ENCODE measurements at regions not wholly inside any gene's neighbourhood (a gene's known extent, or its start where the extent isn't known, plus 50 kb on each side); places are given as distances from the start of the nearest gene placed in this dataset.
"Not testable (repeated sequence)": the region's sequence is repeated elsewhere in the genome, so short reads cannot be mapped to it uniquely, and the experiment has no call there.

- DNase-seq, result not testable (repeated sequence)
Observed at GRCh38 chr1:206256935-206257334, 53.6 kb downstream of the SRGAP2 start.

DNA sequence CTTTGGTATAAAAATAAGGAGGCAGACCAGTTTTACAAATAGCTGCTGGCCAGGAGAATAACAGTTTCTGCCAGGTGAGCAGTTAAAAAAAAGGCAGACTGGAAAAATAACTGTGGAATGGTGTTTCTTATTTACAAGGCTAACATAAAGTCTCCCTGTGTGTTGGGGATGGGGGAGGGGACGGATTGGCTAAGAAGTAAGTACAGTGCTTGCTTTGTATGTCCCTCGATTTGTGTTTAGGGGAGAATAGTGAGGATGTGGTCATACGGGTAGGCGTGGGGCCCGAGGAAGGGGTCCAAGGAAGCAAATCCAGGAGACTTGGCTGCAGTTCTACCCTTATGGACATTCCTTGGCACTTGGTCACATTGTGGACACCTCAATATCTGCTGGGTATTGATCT is 58.1 kb downstream of the SRGAP2 start:
- not testable (repeated sequence) for DNase-seq

DNA sequence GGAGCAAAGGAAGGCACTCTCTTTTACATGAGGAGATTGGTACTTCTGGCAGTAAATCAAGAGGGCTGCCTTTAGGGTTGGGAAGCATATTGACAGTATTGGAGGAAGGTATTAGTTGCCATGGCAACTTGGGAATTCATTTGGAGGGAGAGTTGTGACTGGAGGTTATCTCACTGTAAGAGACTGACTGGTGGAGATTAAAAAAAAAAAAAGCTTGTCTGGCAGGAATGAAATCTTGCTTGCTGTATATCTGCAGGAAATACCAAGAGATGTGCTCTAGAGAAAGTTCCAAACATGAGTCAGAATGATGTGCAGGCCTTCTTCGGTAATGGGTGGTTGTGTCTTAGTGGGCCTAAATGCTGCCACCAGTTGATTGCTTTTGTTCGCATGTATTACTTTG is 59.1 kb downstream of the SRGAP2 start:
- not testable (repeated sequence) for DNase-seq

GRCh38 chr1:206264916-206265315 is 61.6 kb downstream of the SRGAP2 start:
- not testable (repeated sequence) for DNase-seq

DNA sequence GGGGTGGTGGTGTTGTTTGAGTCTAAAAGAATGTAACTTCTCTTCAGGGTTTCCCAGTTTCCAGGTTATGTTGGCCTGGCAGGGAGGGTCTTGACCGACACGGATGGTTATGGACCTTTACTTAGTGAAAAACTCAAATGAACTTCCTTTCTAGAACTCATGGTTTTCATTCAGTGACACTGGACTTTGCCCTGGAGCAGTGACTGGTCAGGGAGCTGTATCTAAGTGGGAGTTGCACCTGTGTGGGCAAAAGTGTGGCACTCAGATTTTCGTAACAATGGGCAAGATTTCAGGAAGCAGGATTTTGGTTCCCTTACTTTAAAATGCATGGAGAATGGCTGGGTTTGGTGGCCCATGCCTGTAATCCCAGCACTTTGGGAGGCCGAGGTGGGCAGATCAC is 67.8 kb downstream of the SRGAP2 start:
- DNase-seq, result not testable (repeated sequence)

DNA sequence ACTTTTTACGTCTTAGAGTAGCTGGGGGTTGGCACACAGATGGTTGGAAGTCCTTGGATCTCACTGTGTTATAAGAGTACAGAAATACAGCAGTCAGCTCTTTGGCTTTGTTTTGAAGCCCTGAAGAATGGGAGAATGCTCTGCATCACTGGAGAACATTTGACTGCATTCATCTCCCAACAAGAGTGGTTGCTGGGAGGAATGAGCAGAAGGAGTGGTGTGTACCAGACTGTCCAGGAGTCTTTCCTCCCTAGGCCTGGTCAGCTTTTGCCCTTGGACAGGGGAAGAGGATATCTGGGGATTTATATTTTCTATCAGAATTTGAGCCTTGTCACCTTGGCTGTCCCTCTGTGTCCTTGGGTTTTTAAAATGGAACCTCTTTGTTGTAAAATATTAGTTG is 69.8 kb downstream of the SRGAP2 start:
- DNase-seq, result not testable (repeated sequence)

DNA sequence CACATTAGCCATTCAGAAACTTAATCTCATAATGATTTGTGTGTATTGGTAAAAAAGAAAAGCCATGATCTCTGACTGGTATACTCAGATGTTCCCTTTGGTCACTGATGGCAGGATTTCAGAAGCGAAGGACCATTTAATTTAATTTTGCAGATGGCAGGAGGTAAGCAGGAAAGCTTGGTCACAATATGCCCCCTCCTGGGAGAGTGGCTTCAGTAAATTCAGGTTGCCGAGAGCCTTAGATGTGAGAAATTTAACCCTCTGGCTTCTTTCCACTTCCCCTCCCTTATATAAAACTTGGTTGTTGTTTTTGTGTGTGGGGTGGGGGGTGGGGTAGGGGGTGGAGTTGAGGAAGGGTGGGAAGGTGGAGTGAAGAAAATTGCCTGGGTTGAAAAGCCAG is 72.8 kb downstream of the SRGAP2 start:
- DNase-seq, result not testable (repeated sequence)

- DNase-seq, result not testable (repeated sequence)
Observed at GRCh38 chr1:206278683-206279082, 75.3 kb downstream of the SRGAP2 start.

DNA sequence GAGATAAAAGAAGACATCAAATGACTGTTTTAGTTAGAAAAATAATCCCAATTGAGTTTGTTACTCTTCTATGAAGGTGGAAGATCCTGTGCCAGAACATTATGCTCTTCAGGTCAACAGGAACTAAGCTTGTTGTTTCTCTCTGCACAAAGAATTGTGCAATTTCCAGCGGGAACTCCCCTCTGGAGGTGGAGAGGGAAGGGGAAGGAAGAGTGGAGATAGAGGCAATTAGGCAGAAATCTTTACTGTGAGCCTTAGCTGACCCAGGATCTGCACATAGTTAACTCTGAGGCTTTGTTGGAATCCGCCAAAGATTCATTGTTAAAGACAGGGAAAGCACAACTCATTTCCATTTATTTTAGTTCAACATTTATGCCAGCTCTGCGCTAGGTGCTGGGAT is 77.3 kb downstream of the SRGAP2 start:
- not testable (repeated sequence) for DNase-seq

- DNase-seq, result not testable (repeated sequence)
Observed at GRCh38 chr1:206281912-206282654, 78.7 kb downstream of the SRGAP2 start.

DNA sequence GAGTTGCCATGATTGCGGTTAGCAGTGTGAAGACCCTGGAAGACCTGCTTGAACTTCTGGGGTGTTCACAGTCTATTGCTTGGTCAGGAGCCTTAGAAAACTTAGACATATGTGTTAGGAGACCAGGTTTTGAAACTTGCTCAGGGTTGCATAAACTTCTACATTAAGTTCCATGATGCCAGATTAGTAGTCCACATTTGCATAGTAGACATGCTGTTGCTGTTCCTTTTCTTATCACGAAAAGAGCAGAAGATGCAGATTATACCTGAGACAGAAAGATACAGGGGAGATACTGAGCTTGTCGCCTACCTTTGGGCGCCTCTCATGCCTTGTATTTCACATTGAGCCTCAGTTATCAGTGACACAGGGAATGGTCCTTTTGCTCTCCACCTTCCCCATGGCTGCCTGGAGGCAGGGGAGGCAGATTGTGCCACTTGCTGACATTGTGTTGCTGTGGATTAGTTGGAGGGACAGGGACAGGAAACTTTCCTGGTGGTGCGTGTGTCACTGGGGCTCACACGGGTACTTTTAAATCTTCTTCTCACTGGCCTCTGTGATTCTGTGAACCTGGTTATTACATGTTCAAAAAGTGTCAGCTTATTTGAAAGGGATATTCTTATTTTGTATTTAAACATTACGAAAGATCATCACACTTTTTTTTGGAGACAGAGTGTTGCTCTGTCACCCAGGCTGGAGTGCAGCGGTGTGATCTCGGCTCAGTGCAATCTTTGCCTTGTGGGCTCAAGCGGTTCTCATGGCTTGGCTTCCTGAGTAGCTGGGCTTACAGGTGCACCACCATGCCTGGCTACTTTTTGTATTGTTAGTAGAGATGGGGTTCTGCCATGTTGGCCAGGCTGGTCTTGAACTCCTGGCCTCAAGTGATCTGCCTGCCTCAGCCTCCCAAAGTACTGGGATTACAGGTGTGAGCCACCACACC is 82.0 kb downstream of the SRGAP2 start:
- not testable (repeated sequence) for DNase-seq

DNA sequence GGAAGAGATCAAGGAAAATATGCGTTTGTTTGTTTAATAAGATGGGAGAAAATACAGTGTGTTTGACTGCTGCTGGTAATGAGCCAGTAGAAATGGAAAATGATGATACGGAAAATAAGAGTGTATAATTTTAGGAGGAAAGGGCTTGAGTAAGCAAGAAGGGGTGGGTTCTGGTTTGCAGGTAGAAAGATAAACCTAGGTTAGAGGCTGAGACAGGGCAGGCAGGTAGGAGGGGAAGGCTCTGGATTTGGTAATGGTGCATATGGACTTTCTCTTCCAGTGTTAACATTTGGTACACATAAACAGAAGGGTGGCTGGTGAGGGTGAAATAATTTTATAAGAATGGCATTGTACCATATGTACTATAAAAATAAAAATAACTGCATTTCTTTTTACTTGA is 84.4 kb downstream of the SRGAP2 start:
- DNase-seq, result not testable (repeated sequence)

- DNase-seq, result not testable (repeated sequence)
Observed at GRCh38 chr1:206288453-206288852, 85.1 kb downstream of the SRGAP2 start.

GRCh38 chr1:206297145-206298031 is 94.0 kb downstream of the SRGAP2 start:
- DNase-seq, result not testable (repeated sequence)

- DNase-seq, result not testable (repeated sequence)
Observed at GRCh38 chr1:206298032-206298392, 94.7 kb downstream of the SRGAP2 start.

- not testable (repeated sequence) for DNase-seq
Observed at GRCh38 chr1:206299181-206299791, 95.9 kb downstream of the SRGAP2 start.

- not testable (repeated sequence) for DNase-seq
Observed at GRCh38 chr1:206299942-206300341, 96.6 kb downstream of the SRGAP2 start.

DNA sequence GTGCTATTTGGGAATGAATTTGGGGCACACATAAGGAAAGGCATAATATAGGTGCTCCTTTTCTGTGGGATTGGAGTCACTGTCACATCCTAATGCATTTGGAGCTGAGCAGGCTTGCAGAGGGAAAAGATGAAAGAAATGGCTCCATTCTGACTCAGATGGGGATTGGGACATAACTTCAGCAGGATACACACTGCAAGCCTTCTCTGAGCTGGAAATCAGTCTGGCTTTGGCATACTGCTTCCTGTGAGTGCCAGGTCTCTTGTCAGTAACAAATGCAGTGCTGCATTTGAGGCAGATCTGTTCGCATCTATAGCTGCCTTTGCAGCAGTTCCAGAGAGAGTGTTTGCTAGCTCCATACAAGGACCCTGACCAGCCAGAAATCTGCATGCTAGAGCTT is 98.7 kb downstream of the SRGAP2 start:
- DNase-seq, result not testable (repeated sequence)

GRCh38 chr1:206307442-206307841 is 104.1 kb downstream of the SRGAP2 start:
- not testable (repeated sequence) for DNase-seq

GRCh38 chr1:206310948-206311347 is 107.6 kb downstream of the SRGAP2 start:
- not testable (repeated sequence) for DNase-seq

DNA sequence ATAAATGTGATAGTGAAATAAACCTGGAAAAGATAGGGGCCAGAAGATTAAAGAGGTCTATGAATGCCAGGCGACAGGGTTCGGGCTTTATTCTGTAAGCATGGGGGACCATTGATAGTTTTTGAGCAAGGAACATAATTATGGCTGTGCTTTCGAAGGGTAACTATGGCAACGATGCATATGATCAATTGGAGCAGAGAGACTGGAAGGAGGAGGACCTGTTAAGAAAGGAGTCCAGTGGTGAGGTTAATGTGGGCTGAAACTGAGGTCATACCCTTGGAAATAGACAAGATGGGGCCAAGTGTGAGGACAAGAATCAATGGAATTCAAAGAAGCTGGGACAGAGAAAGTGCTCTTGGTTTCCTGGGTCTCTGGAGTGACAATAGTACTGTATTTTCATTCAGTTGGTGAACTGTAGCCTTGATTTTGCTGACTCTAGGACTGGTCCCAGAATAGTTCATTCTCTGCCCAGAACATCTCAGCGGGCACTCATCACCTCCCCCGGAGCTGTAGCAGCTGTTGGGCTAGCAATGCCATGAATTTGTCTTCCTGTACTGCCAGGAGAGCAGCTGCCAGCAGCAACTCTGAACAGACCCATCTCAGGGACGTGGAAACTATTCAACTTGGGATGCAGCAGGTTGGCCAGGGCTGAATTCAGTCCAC is 108.4 kb downstream of the SRGAP2 start:
- not testable (repeated sequence) for DNase-seq

DNA sequence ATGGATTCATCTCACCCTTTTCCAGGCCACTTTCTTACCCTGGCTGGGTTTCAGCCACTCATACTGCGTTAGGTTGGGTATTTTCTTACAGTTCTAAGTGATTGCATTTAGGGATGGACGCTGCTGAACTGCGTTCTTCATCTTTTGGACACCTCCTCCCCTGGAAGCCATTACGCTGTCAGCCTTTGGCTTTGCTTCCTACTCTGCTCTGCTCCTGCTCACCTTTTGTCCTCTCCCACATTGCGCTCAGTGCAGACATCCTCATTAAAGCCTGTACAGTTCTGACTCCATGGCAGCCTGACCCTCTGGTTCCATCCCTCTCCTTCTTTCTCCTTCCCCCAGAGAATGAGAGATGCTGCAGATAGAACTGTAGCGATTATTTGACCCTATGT is 108.9 kb downstream of the SRGAP2 start:
- not testable (repeated sequence) for DNase-seq
